ENCODE measurements at regions not wholly inside any gene's neighbourhood (a gene's known extent, or its start where the extent isn't known, plus 50 kb on each side); places are given as distances from the start of the nearest gene placed in this dataset.

- DNase-seq (ENCODE audit: low spot score) = no peak
- Histone ChIP-seq H3K4me2 (ENCODE audit: insufficient read depth, low read length, poor library complexity, severe bottlenecking) (no peak overlapping the region), H3K9me3 (replicated peaks in 1 of 2; ENCODE audit: control insufficient read depth in 2 of 2, insufficient read depth in 1 of 2, low read depth in 1 of 2, low read length in 2 of 2) (peaks cover 6 to 9% of the 10 kb centered on the region in 2 donors), H3K79me1 (ENCODE audit: low read depth, low read length) (no peaks in the 10 kb centered on the region), H3K36me3 (replicated peaks in 1 of 2; ENCODE audit: control insufficient read depth in 2 of 2, insufficient read depth in 2 of 2, low read length in 2 of 2) (no peaks in the 10 kb centered on the region), H2BK5ac (ENCODE audit: low read length) (no peak overlapping the region), H4K8ac (ENCODE audit: low read depth, low read length) (no peak overlapping the region), H3K27ac (replicated peaks; ENCODE audit: low read length) (no peak overlapping the region), H3K9ac (ENCODE audit: low read depth, low read length, poor library complexity) (no peak overlapping the region), H2BK15ac (ENCODE audit: low read length) (no peak overlapping the region), H3K18ac (ENCODE audit: low read length) (no peak overlapping the region), H3K27me3 (ENCODE audit: control insufficient read depth in 3 of 3, insufficient read depth in 3 of 3, low read depth in 1 of 3, low read length in 3 of 3) (no peaks in the 10 kb centered on the region), H3K4me3 (ENCODE audit: low read length in 2 of 2) (no peak overlapping the region), H4K91ac (ENCODE audit: low read depth, low read length, poor library complexity) (no peak overlapping the region), H2AK5ac (ENCODE audit: low read depth, low read length) (no peak overlapping the region), H2BK12ac (ENCODE audit: low read length) (no peak overlapping the region), H3K14ac (ENCODE audit: low read length) (no peak overlapping the region), H3K4me1 (ENCODE audit: control insufficient read depth in 2 of 2, insufficient read depth in 1 of 2, low read depth in 1 of 2, low read length in 2 of 2) (peaks cover 0 to 4% of the 10 kb centered on the region in 2 donors), H2BK120ac (ENCODE audit: low read depth, low read length) (no peak overlapping the region), H3K4ac (ENCODE audit: low read length) (no peak overlapping the region), H2AFZ (ENCODE audit: low read length) (no peak overlapping the region), H3K23ac (ENCODE audit: low read depth, low read length, poor library complexity) (no peak overlapping the region)
- WGBS, 2 donors (ENCODE audit: extremely low coverage in 2 of 2, insufficient read length in 2 of 2, insufficient replicate concordance in 1 of 2) = no CpG with 5 or more reads among the region's 2 CpGs
Observed at GRCh38 chr3:192009903-192010302, 548.9 kb downstream of the PYDC2 start.

GRCh38 chr3:192010490-192010889 is 549.5 kb downstream of the PYDC2 start:
- peaks cover 6 to 9% of the 10 kb centered on the region in 2 donors for H3K9me3 ChIP-seq (replicated peaks in 1 of 2; ENCODE audit: control insufficient read depth in 2 of 2, insufficient read depth in 1 of 2, low read depth in 1 of 2, low read length in 2 of 2)
- no CpG with 5 or more reads among the region's 2 CpGs for WGBS, 2 donors (ENCODE audit: extremely low coverage in 2 of 2, insufficient read length in 2 of 2, insufficient replicate concordance in 1 of 2)
- no peak overlapping the region for H2BK12ac ChIP-seq (ENCODE audit: low read length)
- no peak overlapping the region for H3K9ac ChIP-seq (ENCODE audit: low read depth, low read length, poor library complexity)
- H2AFZ ChIP-seq (ENCODE audit: low read length) = no peak overlapping the region
- H4K91ac ChIP-seq (ENCODE audit: low read depth, low read length, poor library complexity) = no peak overlapping the region
- no peak overlapping the region for H3K14ac ChIP-seq (ENCODE audit: low read length)
- no peak overlapping the region for H2AK5ac ChIP-seq (ENCODE audit: low read depth, low read length)
- no peak overlapping the region for H3K23ac ChIP-seq (ENCODE audit: low read depth, low read length, poor library complexity)
- H3K4me3 ChIP-seq (ENCODE audit: low read length in 2 of 2) = no peak overlapping the region
- no peaks in the 10 kb centered on the region for H3K79me1 ChIP-seq (ENCODE audit: low read depth, low read length)
- H2BK120ac ChIP-seq (ENCODE audit: low read depth, low read length) = no peak overlapping the region
- H2BK15ac ChIP-seq (ENCODE audit: low read length) = no peak overlapping the region
- no peak overlapping the region for H2BK5ac ChIP-seq (ENCODE audit: low read length)
- no peak for DNase-seq (ENCODE audit: low spot score)
- peaks cover 0 to 4% of the 10 kb centered on the region in 2 donors for H3K4me1 ChIP-seq (ENCODE audit: control insufficient read depth in 2 of 2, insufficient read depth in 1 of 2, low read depth in 1 of 2, low read length in 2 of 2)
- no peaks in the 10 kb centered on the region for H3K27me3 ChIP-seq (ENCODE audit: control insufficient read depth in 3 of 3, insufficient read depth in 3 of 3, low read depth in 1 of 3, low read length in 3 of 3)
- no peak overlapping the region for H4K8ac ChIP-seq (ENCODE audit: low read depth, low read length)
- H3K4ac ChIP-seq (ENCODE audit: low read length) = no peak overlapping the region
- H3K4me2 ChIP-seq (ENCODE audit: insufficient read depth, low read length, poor library complexity, severe bottlenecking) = no peak overlapping the region
- no peak overlapping the region for H3K27ac ChIP-seq (replicated peaks; ENCODE audit: low read length)
- no peak overlapping the region for H3K18ac ChIP-seq (ENCODE audit: low read length)
- no peaks in the 10 kb centered on the region for H3K36me3 ChIP-seq (replicated peaks in 1 of 2; ENCODE audit: control insufficient read depth in 2 of 2, insufficient read depth in 2 of 2, low read length in 2 of 2)

- Histone ChIP-seq H3K27ac (replicated peaks; ENCODE audit: low read length) (no peak overlapping the region), H3K4ac (ENCODE audit: low read length) (no peak overlapping the region), H3K36me3 (replicated peaks in 1 of 2; ENCODE audit: control insufficient read depth in 2 of 2, insufficient read depth in 2 of 2, low read length in 2 of 2) (no peaks in the 10 kb centered on the region), H3K4me2 (ENCODE audit: insufficient read depth, low read length, poor library complexity, severe bottlenecking) (no peak overlapping the region), H3K79me1 (ENCODE audit: low read depth, low read length) (no peaks in the 10 kb centered on the region), H2BK12ac (ENCODE audit: low read length) (no peak overlapping the region), H4K8ac (ENCODE audit: low read depth, low read length) (no peak overlapping the region), H3K4me3 (ENCODE audit: low read length in 2 of 2) (no peak overlapping the region), H2AK5ac (ENCODE audit: low read depth, low read length) (no peak overlapping the region), H3K9ac (ENCODE audit: low read depth, low read length, poor library complexity) (no peak overlapping the region), H3K23ac (ENCODE audit: low read depth, low read length, poor library complexity) (no peak overlapping the region), H2BK15ac (ENCODE audit: low read length) (no peak overlapping the region), H2BK5ac (ENCODE audit: low read length) (no peak overlapping the region), H2BK120ac (ENCODE audit: low read depth, low read length) (no peak overlapping the region), H3K9me3 (replicated peaks in 1 of 2; ENCODE audit: control insufficient read depth in 2 of 2, insufficient read depth in 1 of 2, low read depth in 1 of 2, low read length in 2 of 2) (peaks cover 6 to 9% of the 10 kb centered on the region in 2 donors), H3K14ac (ENCODE audit: low read length) (no peak overlapping the region), H4K91ac (ENCODE audit: low read depth, low read length, poor library complexity) (no peak overlapping the region), H3K27me3 (ENCODE audit: control insufficient read depth in 3 of 3, insufficient read depth in 3 of 3, low read depth in 1 of 3, low read length in 3 of 3) (no peaks in the 10 kb centered on the region), H3K4me1 (ENCODE audit: control insufficient read depth in 2 of 2, insufficient read depth in 1 of 2, low read depth in 1 of 2, low read length in 2 of 2) (peaks cover 0 to 4% of the 10 kb centered on the region in 2 donors), H2AFZ (ENCODE audit: low read length) (peak overlapping the region; percentile 47), H3K18ac (ENCODE audit: low read length) (no peak overlapping the region)
- no CpG with 5 or more reads among the region's 1 CpG for WGBS, 2 donors (ENCODE audit: extremely low coverage in 2 of 2, insufficient read length in 2 of 2, insufficient replicate concordance in 1 of 2)
- no peak for DNase-seq (ENCODE audit: low spot score)
Observed at GRCh38 chr3:192011137-192011536, 550.2 kb downstream of the PYDC2 start.

DNA sequence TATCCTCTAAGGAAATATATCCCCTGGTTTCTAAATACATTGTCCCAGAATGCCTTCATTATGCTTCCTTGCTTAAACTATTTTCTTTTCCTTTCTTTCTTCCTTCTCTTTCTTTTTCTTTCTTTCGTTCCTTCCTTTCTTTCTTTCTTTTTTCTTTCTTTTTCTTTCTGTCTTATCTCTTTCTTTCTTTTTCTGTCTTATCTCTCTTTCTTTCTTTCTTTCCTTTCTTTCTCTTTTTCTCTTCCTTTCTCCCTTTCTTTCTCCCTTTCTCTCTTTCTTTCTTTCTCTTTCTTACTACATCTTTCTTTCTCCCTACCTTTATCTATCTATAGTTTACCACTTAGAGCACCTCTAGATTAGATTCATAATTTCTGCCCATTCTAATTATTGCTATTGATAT is 552.1 kb downstream of the PYDC2 start:
- no peak overlapping the region for H4K91ac ChIP-seq (ENCODE audit: low read depth, low read length, poor library complexity)
- no peaks in the 10 kb centered on the region for H3K79me1 ChIP-seq (ENCODE audit: low read depth, low read length)
- H2BK12ac ChIP-seq (ENCODE audit: low read length) = no peak overlapping the region
- no peak for DNase-seq (ENCODE audit: low spot score)
- H3K23ac ChIP-seq (ENCODE audit: low read depth, low read length, poor library complexity) = no peak overlapping the region
- peaks cover 6 to 9% of the 10 kb centered on the region in 2 donors for H3K9me3 ChIP-seq (replicated peaks in 1 of 2; ENCODE audit: control insufficient read depth in 2 of 2, insufficient read depth in 1 of 2, low read depth in 1 of 2, low read length in 2 of 2)
- no peak overlapping the region for H2BK5ac ChIP-seq (ENCODE audit: low read length)
- H3K14ac ChIP-seq (ENCODE audit: low read length) = no peak overlapping the region
- no peaks in the 10 kb centered on the region for H3K36me3 ChIP-seq (replicated peaks in 1 of 2; ENCODE audit: control insufficient read depth in 2 of 2, insufficient read depth in 2 of 2, low read length in 2 of 2)
- peaks cover 0 to 4% of the 10 kb centered on the region in 2 donors for H3K4me1 ChIP-seq (ENCODE audit: control insufficient read depth in 2 of 2, insufficient read depth in 1 of 2, low read depth in 1 of 2, low read length in 2 of 2)
- no peak overlapping the region for H3K4me3 ChIP-seq (ENCODE audit: low read length in 2 of 2)
- H2AFZ ChIP-seq (ENCODE audit: low read length) = no peak overlapping the region
- no peak overlapping the region for H3K4ac ChIP-seq (ENCODE audit: low read length)
- no peak overlapping the region for H4K8ac ChIP-seq (ENCODE audit: low read depth, low read length)
- no peak overlapping the region for H2BK120ac ChIP-seq (ENCODE audit: low read depth, low read length)
- no peak overlapping the region for H3K18ac ChIP-seq (ENCODE audit: low read length)
- no peak overlapping the region for H2BK15ac ChIP-seq (ENCODE audit: low read length)
- H3K4me2 ChIP-seq (ENCODE audit: insufficient read depth, low read length, poor library complexity, severe bottlenecking) = no peak overlapping the region
- H3K27me3 ChIP-seq (ENCODE audit: control insufficient read depth in 3 of 3, insufficient read depth in 3 of 3, low read depth in 1 of 3, low read length in 3 of 3) = no peaks in the 10 kb centered on the region
- no peak overlapping the region for H3K27ac ChIP-seq (replicated peaks; ENCODE audit: low read length)
- H3K9ac ChIP-seq (ENCODE audit: low read depth, low read length, poor library complexity) = no peak overlapping the region
- 100% methylated on average over 1 of the region's 1 CpG; no CpG with 5 or more reads in 1 of the 2 donors for WGBS, 2 donors (ENCODE audit: extremely low coverage in 2 of 2, insufficient read length in 2 of 2, insufficient replicate concordance in 1 of 2)
- no peak overlapping the region for H2AK5ac ChIP-seq (ENCODE audit: low read depth, low read length)

All from neuronal stem cell (in vitro differentiated cells).